DND-41 (cell line): ENCODE measurements at regions not wholly inside any gene's neighbourhood (a gene's known extent, or its start where the extent isn't known, plus 50 kb on each side); places are given as distances from the start of the nearest gene placed in this dataset.

Experiments
- CTCF ChIP-seq: IDR thresholded peaks from 2 replicates; pipeline ENCODE4 v1.5.1; 2012; ENCODE audit warnings: borderline replicate concordance, low read length, moderate library complexity, mild to moderate bottlenecking; ENCODE audit not compliant: poor library complexity, severe bottlenecking; ENCODE audit errors: extremely low read depth
- EZH2 ChIP-seq: IDR thresholded peaks from 3 replicates; pipeline ENCODE4 v1.6.1; 2012; ENCODE audit warnings: borderline replicate concordance, low read depth, mild to moderate bottlenecking, moderate library complexity, low read length, inconsistent platforms; ENCODE audit not compliant: severe bottlenecking

GRCh38 chr13:54758795-54759194 is 1730.2 kb downstream of the OLFM4 start:
- TF ChIP-seq CTCF (no peak), EZH2 (no peak)
